H9 (cell line): ENCODE measurements at regions not wholly inside any gene's neighbourhood (a gene's known extent, or its start where the extent isn't known, plus 50 kb on each side); places are given as distances from the start of the nearest gene placed in this dataset.

ENCODE experiments used
- DNase-seq: peaks from one replicate; pipeline ENCODE4 v3.0.0-alpha.2; 2017
- H2AFZ ChIP-seq: one replicate; pipeline ENCODE4 v1.6.1; 2013; ENCODE audit warnings: mild to moderate bottlenecking, low read length, control low read depth, moderate library complexity
- H2AK5ac ChIP-seq: 2 replicates; pipeline ENCODE4 v1.6.1; 2013; ENCODE audit warnings: low read length, control low read depth, mixed read lengths; ENCODE audit not compliant: insufficient read length
- H2BK120ac ChIP-seq: one replicate; pipeline ENCODE4 v1.6.1; 2013; ENCODE audit warnings: low read depth, mild to moderate bottlenecking, low read length, control low read depth, inconsistent platforms; ENCODE audit not compliant: poor library complexity, severe bottlenecking
- H2BK12ac ChIP-seq: 2 replicates; pipeline ENCODE4 v1.6.1; 2013; ENCODE audit warnings: low read length, control low read depth, mixed read lengths, low read depth; ENCODE audit not compliant: insufficient read length
- H2BK15ac ChIP-seq: 2 replicates; pipeline ENCODE4 v1.6.1; 2013; ENCODE audit warnings: low read depth, low read length, control low read depth
- H2BK20ac ChIP-seq: one replicate; pipeline ENCODE4 v1.6.1; 2013; ENCODE audit warnings: low read depth, mild to moderate bottlenecking, low read length, control low read depth, inconsistent platforms; ENCODE audit not compliant: poor library complexity, severe bottlenecking
- H2BK5ac ChIP-seq: 2 replicates; pipeline ENCODE4 v1.6.1; 2013; ENCODE audit warnings: low read length, control low read depth, mixed read lengths; ENCODE audit not compliant: insufficient read length
- H3K14ac ChIP-seq: 2 replicates; pipeline ENCODE4 v1.6.1; 2013; ENCODE audit warnings: low read length, control low read depth; ENCODE audit not compliant: insufficient read depth
- H3K18ac ChIP-seq: 2 replicates; pipeline ENCODE4 v1.6.1; 2013; ENCODE audit warnings: low read depth, mild to moderate bottlenecking, mixed read lengths, low read length, control low read depth; ENCODE audit not compliant: insufficient read length
- H3K23ac ChIP-seq: 2 replicates; pipeline ENCODE4 v1.6.1; 2013; ENCODE audit warnings: low read length, control low read depth, mixed read lengths, low read depth; ENCODE audit not compliant: insufficient read length
- H3K23me2 ChIP-seq: 2 replicates; pipeline ENCODE4 v1.6.1; 2013; ENCODE audit warnings: low read depth, mild to moderate bottlenecking, mixed read lengths, low read length, control low read depth; ENCODE audit not compliant: insufficient read length, poor library complexity, severe bottlenecking
- H3K27ac ChIP-seq: 2 replicates; pipeline ENCODE4 v1.5.1; 2013; ENCODE audit warnings: low read length, control low read depth, mixed read lengths, low read depth; ENCODE audit not compliant: insufficient read length
- H3K27me3 ChIP-seq: 2 replicates; pipeline ENCODE4 v1.6.1; 2013; ENCODE audit warnings: low read length, control low read depth, inconsistent platforms; ENCODE audit not compliant: insufficient read depth
- H3K4ac ChIP-seq: 2 replicates; pipeline ENCODE4 v1.6.1; 2013; ENCODE audit warnings: low read depth, mild to moderate bottlenecking, control low read depth, inconsistent platforms, low read length, moderate library complexity
- H3K4me1 ChIP-seq: 2 replicates; pipeline ENCODE4 v1.6.1; 2013; ENCODE audit warnings: low read length, control low read depth, inconsistent platforms; ENCODE audit not compliant: insufficient read depth
- H3K4me2 ChIP-seq: 2 replicates; pipeline ENCODE4 v1.6.1; 2013; ENCODE audit warnings: low read length, control low read depth, mixed read lengths; ENCODE audit not compliant: insufficient read length, insufficient read depth
- H3K56ac ChIP-seq: 2 replicates; pipeline ENCODE4 v1.6.1; 2013; ENCODE audit warnings: low read depth, mild to moderate bottlenecking, mixed read lengths, low read length, control low read depth; ENCODE audit not compliant: insufficient read length
- H3K79me1 ChIP-seq: 2 replicates; pipeline ENCODE4 v1.6.1; 2013; ENCODE audit warnings: low read depth, mild to moderate bottlenecking, moderate library complexity, low read length, control low read depth, inconsistent platforms; ENCODE audit not compliant: insufficient read depth, poor library complexity, severe bottlenecking
- H3K79me2 ChIP-seq: 2 replicates; pipeline ENCODE4 v1.6.1; 2013; ENCODE audit warnings: low read length, control low read depth, inconsistent platforms; ENCODE audit not compliant: insufficient read depth
- H3K9ac ChIP-seq: 2 replicates; pipeline ENCODE4 v1.6.1; 2013; ENCODE audit warnings: low read length, control low read depth, mixed read lengths; ENCODE audit not compliant: insufficient read length; ENCODE audit errors: extremely low read depth
- H3K9me3 ChIP-seq: one replicate; pipeline ENCODE4 v1.6.1; 2013; ENCODE audit warnings: low read depth, low read length, inconsistent platforms; ENCODE audit not compliant: control insufficient read depth
- H3T11ph ChIP-seq: one replicate; pipeline ENCODE4 v1.6.1; 2013; ENCODE audit warnings: mild to moderate bottlenecking, low read length, control low read depth, inconsistent platforms
- H4K20me1 ChIP-seq: one replicate; pipeline ENCODE4 v1.6.1; 2013; ENCODE audit not compliant: control insufficient read depth, insufficient read length, insufficient read depth
- H4K5ac ChIP-seq: 2 replicates; pipeline ENCODE4 v1.6.1; 2013; ENCODE audit warnings: low read depth, mild to moderate bottlenecking, mixed read lengths, low read length, control low read depth; ENCODE audit not compliant: insufficient read length
- H4K8ac ChIP-seq: replicated peaks from 2 replicates; pipeline ENCODE4 v1.6.1; 2013; ENCODE audit warnings: low read length, control low read depth, mixed read lengths, low read depth; ENCODE audit not compliant: insufficient read length
- H4K91ac ChIP-seq: 2 replicates; pipeline ENCODE4 v1.6.1; 2013; ENCODE audit warnings: low read depth, mild to moderate bottlenecking, moderate library complexity, mixed read lengths, low read length, control low read depth; ENCODE audit not compliant: insufficient read length
- H3K27ac Mint-ChIP-seq, 3 experiments: 2 replicates in 2 of 3; 3 replicates in 1 of 3; pipeline ENCODE4 v1.8.0; 2020 to 2021; ENCODE audit warnings: mixed read lengths in 3 of 3, mild to moderate bottlenecking in 1 of 3, moderate library complexity in 1 of 3
- H3K27me3 Mint-ChIP-seq: 2 replicates; pipeline ENCODE4 v1.8.0; 2021; ENCODE audit warnings: low read depth, mild to moderate bottlenecking, moderate library complexity, mixed read lengths
- H3K36me3 Mint-ChIP-seq, 3 experiments: 2 replicates in 2 of 3; 3 replicates in 1 of 3; pipeline ENCODE4 v1.8.0; 2020 to 2021; ENCODE audit warnings: low read depth in 3 of 3, mixed read lengths in 3 of 3; ENCODE audit not compliant: insufficient read depth in 1 of 3
- H3K4me1 Mint-ChIP-seq, 2 experiments: 2 replicates each; pipeline ENCODE4 v1.8.0; 2020; ENCODE audit warnings: mixed read lengths in 2 of 2
- H3K4me3 Mint-ChIP-seq, 2 experiments: 2 replicates in 1 of 2; 3 replicates in 1 of 2; pipeline ENCODE4 v1.8.0; 2020 to 2021; ENCODE audit warnings: mild to moderate bottlenecking in 2 of 2, mixed read lengths in 2 of 2, moderate library complexity in 1 of 2
- H3K9me3 Mint-ChIP-seq, 2 experiments: 2 replicates in 1 of 2; 3 replicates in 1 of 2; pipeline ENCODE4 v1.8.0; 2020; ENCODE audit warnings: mild to moderate bottlenecking in 2 of 2, mixed read lengths in 2 of 2, moderate library complexity in 1 of 2
- WGBS: extraction: QIAGEN DNeasy Blood & Tissue Kit; methylation state at CpG from one replicate; pipeline ENCODE4 v1.1.7; 2013; ENCODE audit warnings: missing lambda C conversion rate, low lambda C conversion rate, mixed read lengths; ENCODE audit not compliant: insufficient read length; ENCODE audit errors: extremely low coverage; 5-methylcytosine and 5-hydroxymethylcytosine counted together
- TF ChIP-seq, protein P1 (sequence below): fragments of 200-600 bp; sonication (generic); conservative IDR thresholded peaks from 3 replicates; pipeline ENCODE4 v1.8.0; 2021; ENCODE audit warnings: antibody characterized with exemption, mild to moderate bottlenecking

DNA sequence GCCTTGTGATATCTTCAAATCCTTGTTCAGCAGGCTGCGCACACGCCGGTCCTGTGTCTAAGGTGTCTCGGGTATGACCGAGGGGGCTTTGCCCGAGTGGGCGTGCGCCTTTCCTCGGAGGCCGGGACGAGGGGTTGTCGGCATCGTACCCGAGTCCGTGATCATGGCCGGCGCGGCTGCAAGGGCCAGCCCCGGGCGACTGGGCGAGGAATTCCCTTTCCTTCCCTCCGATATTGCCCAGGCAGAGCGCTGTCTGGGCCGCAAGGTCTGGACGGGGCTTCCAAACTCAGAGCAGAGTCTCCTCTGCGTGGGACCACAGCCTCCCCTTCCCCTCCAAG, 59.7 kb downstream of the ZNF467 start:
- Histone ChIP-seq H2AK5ac (no peak overlapping the region), H2BK120ac (no peak overlapping the region), H2AFZ (no peak overlapping the region), H3K14ac (no peak overlapping the region), H4K5ac (no peak overlapping the region), H4K8ac (no peak overlapping the region), H3K27ac (no peak overlapping the region), H3T11ph (no peak overlapping the region), H2BK5ac (no peak overlapping the region), H4K91ac (no peak overlapping the region), H3K9me3 (no peaks in the 10 kb centered on the region), H3K79me1 (no peaks in the 10 kb centered on the region), H2BK15ac (no peak overlapping the region), H3K18ac (no peak overlapping the region), H3K4me2 (peak overlapping the region; percentile 46), H3K56ac (no peak overlapping the region), H2BK12ac (no peak overlapping the region), H3K79me2 (no peaks in the 10 kb centered on the region), H3K27me3 (no peaks in the 10 kb centered on the region), H2BK20ac (no peak overlapping the region), H3K4me1 (peaks cover 3% of the 10 kb centered on the region; the same call in 1 of the 2 replicates), H3K9ac (no peak overlapping the region), H3K4ac (no peak overlapping the region), H3K23ac (no peak overlapping the region), H3K23me2 (no peaks in the 10 kb centered on the region), H4K20me1 (no peaks in the 10 kb centered on the region)
- peak overlapping the region; percentile 67 to 81 for H3K4me3 Mint-ChIP-seq
- peaks cover 18% of the 10 kb centered on the region for H3K27me3 Mint-ChIP-seq
- WGBS, result no CpG with 5 or more reads among the region's 26 CpGs
- no peak overlapping the region for H3K27ac Mint-ChIP-seq
- peak; percentile 42 for DNase-seq
- H3K9me3 Mint-ChIP-seq, result peaks cover 24 to 26% of the 10 kb centered on the region in 2 experiments
- peaks cover 5 to 23% (median 16%) of the 10 kb centered on the region in 3 experiments for H3K36me3 Mint-ChIP-seq
- H3K4me1 Mint-ChIP-seq, result peaks cover 12 to 15% of the 10 kb centered on the region in 2 experiments
- TF ChIP-seq, protein P1, sequence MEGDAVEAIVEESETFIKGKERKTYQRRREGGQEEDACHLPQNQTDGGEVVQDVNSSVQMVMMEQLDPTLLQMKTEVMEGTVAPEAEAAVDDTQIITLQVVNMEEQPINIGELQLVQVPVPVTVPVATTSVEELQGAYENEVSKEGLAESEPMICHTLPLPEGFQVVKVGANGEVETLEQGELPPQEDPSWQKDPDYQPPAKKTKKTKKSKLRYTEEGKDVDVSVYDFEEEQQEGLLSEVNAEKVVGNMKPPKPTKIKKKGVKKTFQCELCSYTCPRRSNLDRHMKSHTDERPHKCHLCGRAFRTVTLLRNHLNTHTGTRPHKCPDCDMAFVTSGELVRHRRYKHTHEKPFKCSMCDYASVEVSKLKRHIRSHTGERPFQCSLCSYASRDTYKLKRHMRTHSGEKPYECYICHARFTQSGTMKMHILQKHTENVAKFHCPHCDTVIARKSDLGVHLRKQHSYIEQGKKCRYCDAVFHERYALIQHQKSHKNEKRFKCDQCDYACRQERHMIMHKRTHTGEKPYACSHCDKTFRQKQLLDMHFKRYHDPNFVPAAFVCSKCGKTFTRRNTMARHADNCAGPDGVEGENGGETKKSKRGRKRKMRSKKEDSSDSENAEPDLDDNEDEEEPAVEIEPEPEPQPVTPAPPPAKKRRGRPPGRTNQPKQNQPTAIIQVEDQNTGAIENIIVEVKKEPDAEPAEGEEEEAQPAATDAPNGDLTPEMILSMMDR, result no peak
